AG04450 (cell line): ENCODE measurements at regions not wholly inside any gene's neighbourhood (a gene's known extent, or its start where the extent isn't known, plus 50 kb on each side); places are given as distances from the start of the nearest gene placed in this dataset.

Experiments
- CTCF ChIA-PET: fragments of 300-600, 350-600 bp; formaldehyde crosslinking; extraction: SDS; loops from one replicate; lab custom pipeline; 2022; ENCODE audit warnings: antibody characterized with exemption, inconsistent platforms; lab: Charles Lee
- POLR2A ChIA-PET: fragments of 350-600 bp; formaldehyde crosslinking; extraction: SDS; loops from one replicate; lab custom pipeline; 2021; ENCODE audit warnings: antibody characterized with exemption, inconsistent platforms; lab: Yijun Ruan, JAX
- DNase-seq: peaks from one replicate; pipeline ENCODE4 v3.0.0-alpha.2; 2011; ENCODE audit warnings: low read depth, low spot score
- H3K27ac ChIP-seq: one replicate; pipeline ENCODE4 v1.5.1; 2012; ENCODE audit warnings: low read depth, low read length, control low read depth
- H3K27me3 ChIP-seq: one replicate; pipeline ENCODE4 v1.6.0; 2012; ENCODE audit warnings: low read length; ENCODE audit not compliant: control insufficient read depth, insufficient read depth
- H3K4me3 ChIP-seq: 2 replicates; pipeline ENCODE4 v1.5.1; 2011; ENCODE audit warnings: mild to moderate bottlenecking, low read depth, low read length, control low read depth
- H3K9me3 ChIP-seq: 2 replicates; pipeline ENCODE4 v1.5.1; 2012; ENCODE audit warnings: low read length; ENCODE audit not compliant: control insufficient read depth, insufficient read depth
- CTCF ChIP-seq: IDR thresholded peaks from 2 replicates; pipeline ENCODE4 v1.5.1; 2011; ENCODE audit warnings: low read depth, low read length, control low read depth, inconsistent platforms

GRCh38 chr14:36405589-36406274, 85.3 kb upstream of the MBIP start:
- no peak for DNase-seq
- POLR2A ChIA-PET: no interaction called here
- no peaks in the 10 kb centered on the region for H3K27me3 ChIP-seq
- H3K9me3 ChIP-seq: no peaks in the 10 kb centered on the region
- no peak overlapping the region for H3K4me3 ChIP-seq
- no peak for TF ChIP-seq CTCF
- H3K27ac ChIP-seq: no peak overlapping the region
- CTCF ChIA-PET: interaction anchor here (0.5 to 1.2 kb wide), 2 partner anchors 243 to 336 kb away, joined by 4 read pairs; no protein-coding TSS in a partner anchor

- TF ChIP-seq CTCF: no peak
- no peaks in the 10 kb centered on the region for H3K27me3 ChIP-seq
- ChIA-PET POLR2A (no interaction called here), CTCF (no interaction called here)
- H3K9me3 ChIP-seq: no peaks in the 10 kb centered on the region
- no peak overlapping the region for H3K27ac ChIP-seq
- no peak for DNase-seq
- H3K4me3 ChIP-seq: no peak overlapping the region
These were observed 82.4 kb upstream of the MBIP start for GRCh38 chr14:36402867-36403266.

- CTCF ChIA-PET: interaction anchor here (1.7 kb wide), 1 partner anchor 25 kb away, joined by 4 read pairs; no protein-coding TSS in a partner anchor
- Histone ChIP-seq H3K9me3 (no peaks in the 10 kb centered on the region), H3K27ac (no peak overlapping the region), H3K4me3 (no peak overlapping the region), H3K27me3 (no peaks in the 10 kb centered on the region)
- no peak for DNase-seq
- TF ChIP-seq CTCF: no peak
- POLR2A ChIA-PET: no interaction called here
These were observed 78.2 kb upstream of the MBIP start for GRCh38 chr14:36398463-36399291.

- CTCF ChIA-PET: interaction anchor here (1.7 kb wide), 1 partner anchor 24 kb away, joined by 4 read pairs; no protein-coding TSS in a partner anchor
- no peaks in the 10 kb centered on the region for H3K27me3 ChIP-seq
- POLR2A ChIA-PET: no interaction called here
- TF ChIP-seq CTCF: no peak
- no peak overlapping the region for H3K27ac ChIP-seq
- DNase-seq: no peak
- H3K9me3 ChIP-seq: no peaks in the 10 kb centered on the region
- no peak overlapping the region for H3K4me3 ChIP-seq
These were observed 76.9 kb upstream of the MBIP start for GRCh38 chr14:36397357-36397756.

- Histone ChIP-seq H3K9me3 (no peaks in the 10 kb centered on the region), H3K4me3 (no peak overlapping the region), H3K27ac (no peak overlapping the region), H3K27me3 (no peaks in the 10 kb centered on the region)
- POLR2A ChIA-PET: no interaction called here
- no peak for DNase-seq
- TF ChIP-seq CTCF: no peak
- CTCF ChIA-PET: no interaction called here
These were observed 76.4 kb upstream of the MBIP start for GRCh38 chr14:36396798-36397197.
